ENCODE measurements at regions not wholly inside any gene's neighbourhood (a gene's known extent, or its start where the extent isn't known, plus 50 kb on each side); places are given as distances from the start of the nearest gene placed in this dataset.

DNA sequence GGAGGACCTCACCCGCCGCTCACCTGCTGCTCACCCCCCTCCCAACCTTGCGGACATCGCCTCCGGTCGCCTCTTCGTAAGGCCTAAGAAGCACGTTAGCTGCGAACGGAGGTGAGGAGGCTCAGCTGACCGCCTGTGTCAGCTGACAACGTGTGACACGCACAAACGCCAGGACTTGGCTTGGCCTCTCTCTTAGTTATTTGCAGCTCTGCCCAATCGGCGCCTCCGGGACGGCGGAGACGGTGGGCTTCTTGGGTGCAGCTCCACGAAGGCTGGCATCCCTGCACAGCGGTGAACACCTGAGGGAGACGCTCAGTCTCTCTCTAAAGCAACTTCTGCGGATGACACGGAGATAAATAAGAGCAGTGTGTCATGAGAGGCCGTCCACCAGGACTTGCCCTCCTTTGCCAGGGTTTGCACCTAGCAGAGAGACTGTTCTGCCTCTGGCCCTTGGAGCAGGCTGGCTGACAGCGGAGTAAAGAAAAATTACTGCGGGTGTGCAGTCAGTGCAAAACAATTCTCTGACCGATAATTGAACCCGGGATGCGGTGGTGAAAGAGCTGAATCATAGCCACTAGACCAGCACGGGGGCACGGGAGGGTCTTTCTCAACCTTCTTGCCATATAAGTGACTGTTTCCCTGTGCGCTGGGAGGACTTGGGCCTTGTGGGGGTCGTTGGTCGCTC is 318.9 kb downstream of the FAM72C start (continued):
- no peak for TF ChIP-seq ZNF652 (CRISPR knock-in tag; IDR thresholded peaks at IDR 0.05; ENCODE audit: borderline replicate concordance, low read depth)
- no peak for TF ChIP-seq ZNF430 (CRISPR knock-in tag; IDR thresholded peaks at IDR 0.05)
- TF ChIP-seq, protein P1, sequence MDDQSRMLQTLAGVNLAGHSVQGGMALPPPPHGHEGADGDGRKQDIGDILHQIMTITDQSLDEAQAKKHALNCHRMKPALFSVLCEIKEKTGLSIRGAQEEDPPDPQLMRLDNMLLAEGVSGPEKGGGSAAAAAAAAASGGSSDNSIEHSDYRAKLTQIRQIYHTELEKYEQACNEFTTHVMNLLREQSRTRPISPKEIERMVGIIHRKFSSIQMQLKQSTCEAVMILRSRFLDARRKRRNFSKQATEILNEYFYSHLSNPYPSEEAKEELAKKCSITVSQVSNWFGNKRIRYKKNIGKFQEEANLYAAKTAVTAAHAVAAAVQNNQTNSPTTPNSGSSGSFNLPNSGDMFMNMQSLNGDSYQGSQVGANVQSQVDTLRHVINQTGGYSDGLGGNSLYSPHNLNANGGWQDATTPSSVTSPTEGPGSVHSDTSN (CRISPR knock-in tag; IDR thresholded peaks at IDR 0.05; ENCODE audit: borderline replicate concordance): no peak
- TF ChIP-seq BCL6 (CRISPR knock-in tag; IDR thresholded peaks at IDR 0.05): no peak

- POLR2A ChIA-PET: no interaction called here
- no peak overlapping the region for H3K9ac ChIP-seq (ENCODE audit: insufficient read depth, low read depth, low read length)
- H2AFZ ChIP-seq (ENCODE audit: low read length): no peak overlapping the region
- in situ Hi-C loops (cut with HindIII; ENCODE audit: extremely low pct_ligation_motif_present, low pct_unique_long_range_greater_than_20kb): no loop called here
- intact Hi-C loops (cut with micrococcal nuclease; ENCODE audit: unreplicated experiment): no loop called here
- H3K4me2 ChIP-seq (ENCODE audit: low read depth, low read length): no peak overlapping the region
- FAIRE-seq (no peak), ATAC-seq (no peak), DNase-seq (ENCODE audit: low spot score) (no peak)
- H3K27me3 ChIP-seq (ENCODE audit: control insufficient read depth in 1 of 2, insufficient read depth in 2 of 2, low read length in 2 of 2): peaks cover 1 to 7% of the 10 kb centered on the region in 2 experiments; a peak in 2 of 5 replicates
- 52% methylated on average over 16 of the region's 22 CpGs for WGBS (ENCODE audit: low lambda C conversion rate)
- no peaks in the 10 kb centered on the region for H3K79me2 ChIP-seq (ENCODE audit: insufficient read depth, low read length)
- H3K36me3 ChIP-seq (replicated peaks in 1 of 2; ENCODE audit: control insufficient read depth in 1 of 2, insufficient read depth in 2 of 2, low read length in 2 of 2): no peaks in the 10 kb centered on the region
- no peak overlapping the region for H3K4me3 ChIP-seq (replicated peaks in 1 of 3; ENCODE audit: insufficient read depth in 1 of 3, low read depth in 2 of 3, low read length in 3 of 3)
- peaks cover 5% of the 10 kb centered on the region; the same call in 1 of the 2 replicates for H3K9me3 ChIP-seq (ENCODE audit: low read length)
- CTCF ChIA-PET (ENCODE audit: low intra/inter-chr PET ratio, low total read pairs): no interaction called here
- BruUV-seq (replicated peaks): no TSS peak
- H4K20me1 ChIP-seq (ENCODE audit: insufficient read depth, low read length): no peaks in the 10 kb centered on the region
- no peak overlapping the region for H3K27ac ChIP-seq (ENCODE audit: extremely low read length, insufficient read depth, low read length)
- H3K4me1 ChIP-seq (ENCODE audit: insufficient read depth, low read length): no peaks in the 10 kb centered on the region
- no peak for TF ChIP-seq ZNF432 (CRISPR knock-in tag; IDR thresholded peaks at IDR 0.05; ENCODE audit: borderline replicate concordance)
- no peak for TF ChIP-seq ZNF672 (CRISPR knock-in tag; IDR thresholded peaks at IDR 0.05)
- TF ChIP-seq ZNF513 (CRISPR knock-in tag; conservative IDR thresholded peaks at IDR 0.05): no peak
- no peak for TF ChIP-seq SOX6 (IDR thresholded peaks at IDR 0.05)
- TF ChIP-seq SOX6 (CRISPR knock-in tag; IDR thresholded peaks at IDR 0.05): no peak
- no peak for TF ChIP-seq AKAP8 (CRISPR knock-in tag; IDR thresholded peaks at IDR 0.05)
- no peak for TF ChIP-seq SMAD3 (CRISPR knock-in tag; IDR thresholded peaks at IDR 0.05)
- TF ChIP-seq NFYB (CRISPR knock-in tag; IDR thresholded peaks at IDR 0.05): no peak
- no peak for TF ChIP-seq IKZF1 (IDR thresholded peaks at IDR 0.05)
- TF ChIP-seq, protein P2, sequence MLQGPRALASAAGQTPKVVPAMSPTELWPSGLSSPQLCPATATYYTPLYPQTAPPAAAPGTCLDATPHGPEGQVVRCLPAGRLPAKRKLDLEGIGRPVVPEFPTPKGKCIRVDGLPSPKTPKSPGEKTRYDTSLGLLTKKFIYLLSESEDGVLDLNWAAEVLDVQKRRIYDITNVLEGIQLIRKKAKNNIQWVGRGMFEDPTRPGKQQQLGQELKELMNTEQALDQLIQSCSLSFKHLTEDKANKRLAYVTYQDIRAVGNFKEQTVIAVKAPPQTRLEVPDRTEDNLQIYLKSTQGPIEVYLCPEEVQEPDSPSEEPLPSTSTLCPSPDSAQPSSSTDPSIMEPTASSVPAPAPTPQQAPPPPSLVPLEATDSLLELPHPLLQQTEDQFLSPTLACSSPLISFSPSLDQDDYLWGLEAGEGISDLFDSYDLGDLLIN (CRISPR knock-in tag; IDR thresholded peaks at IDR 0.05; ENCODE audit: borderline replicate concordance): no peak
- no peak for TF ChIP-seq FOXP1 (IDR thresholded peaks at IDR 0.05)
- no peak for TF ChIP-seq FOXP1 (CRISPR knock-in tag; IDR thresholded peaks at IDR 0.05)
- no peak for TF ChIP-seq STAT5B (CRISPR knock-in tag; IDR thresholded peaks at IDR 0.05)
- no peak for TF ChIP-seq LRRFIP1 (CRISPR knock-in tag; conservative IDR thresholded peaks at IDR 0.05)
Measured at GRCh38 chr1:143652187-143652586, 319.6 kb downstream of the FAM72C start.
